H1 (cell line): ENCODE measurements at regions not wholly inside any gene's neighbourhood (a gene's known extent, or its start where the extent isn't known, plus 50 kb on each side); places are given as distances from the start of the nearest gene placed in this dataset.

Experiments used
- CTCF ChIA-PET: fragments of 300-600 bp; sonication (Branson Sonifier 250); formaldehyde crosslinking; loops from one replicate; lab custom pipeline; 2021; ENCODE audit not compliant: partially characterized antibody; lab: Charles Lee
- POLR2A ChIA-PET: fragments of 300-600 bp; sonication (Branson Sonifier 250); formaldehyde crosslinking; loops from one replicate; lab custom pipeline; 2021; ENCODE audit warnings: inconsistent platforms; ENCODE audit not compliant: partially characterized antibody; lab: Charles Lee
- DNase-seq, 2 experiments: peaks; one replicate each; pipeline versions ENCODE4 v3.0.0 to v3.0.0-alpha.2; 2010 to 2022; ENCODE audit warnings: low spot score in 2 of 2, low read depth in 1 of 2, mixed read lengths in 1 of 2
- FAIRE-seq: peaks from 2 replicates; lab custom pipeline; 2011; peaks lifted over from hg19 to GRCh38; lab: Jason Lieb, UNC
- H2AFZ ChIP-seq: 2 replicates; pipeline ENCODE4 v1.8.1; 2012; ENCODE audit warnings: low read length, inconsistent platforms
- H2AK5ac ChIP-seq: 2 replicates; pipeline ENCODE4 v1.6.1; 2013; ENCODE audit warnings: low read depth, low read length
- H2BK120ac ChIP-seq: replicated peaks from 2 replicates; pipeline ENCODE3; 2013; ENCODE audit warnings: low read depth, low read length, inconsistent platforms
- H2BK12ac ChIP-seq: 2 replicates; pipeline ENCODE4 v1.6.1; 2013; ENCODE audit warnings: low read depth, low read length
- H2BK15ac ChIP-seq: 2 replicates; pipeline ENCODE4 v1.6.1; 2013; ENCODE audit warnings: low read length
- H2BK20ac ChIP-seq: 2 replicates; pipeline ENCODE4 v1.6.1; 2013; ENCODE audit warnings: low read length
- H2BK5ac ChIP-seq: 2 replicates; pipeline ENCODE4 v1.6.1; 2013; ENCODE audit warnings: low read depth, low read length
- H3K14ac ChIP-seq: 2 replicates; pipeline ENCODE4 v1.6.1; 2013; ENCODE audit warnings: inconsistent platforms; ENCODE audit not compliant: insufficient read length
- H3K18ac ChIP-seq: 2 replicates; pipeline ENCODE4 v1.6.1; 2013; ENCODE audit warnings: low read length; ENCODE audit errors: extremely low read depth
- H3K23ac ChIP-seq: 2 replicates; pipeline ENCODE4 v1.6.1; 2013; ENCODE audit warnings: inconsistent platforms; ENCODE audit not compliant: insufficient read length
- H3K23me2 ChIP-seq: 2 replicates; pipeline ENCODE4 v1.6.1; 2013; ENCODE audit warnings: low read depth, low read length
- H3K27ac ChIP-seq: 2 replicates; pipeline ENCODE4 v1.6.1; 2011; ENCODE audit warnings: low read depth, low read length, inconsistent platforms
- H3K27me3 ChIP-seq, 4 experiments: replicated peaks in 1 of 4; 1 replicate in 1 of 4; 2 replicates in 3 of 4; pipeline versions ENCODE4 v1.6.1 to v1.8.1; 2011 to 2013; ENCODE audit warnings: low read length in 3 of 4, mild to moderate bottlenecking in 3 of 4, inconsistent platforms in 2 of 4, mixed read lengths in 2 of 4, moderate library complexity in 1 of 4; ENCODE audit not compliant: control insufficient read depth in 3 of 4, insufficient read depth in 3 of 4; ENCODE audit errors: extremely low read depth in 1 of 4
- H3K36me3 ChIP-seq, 4 experiments: 2 replicates each; pipeline versions ENCODE4 v1.6.1 to v1.8.1; 2011 to 2013; ENCODE audit warnings: mild to moderate bottlenecking in 4 of 4, low read length in 3 of 4, moderate library complexity in 2 of 4, control low read depth in 1 of 4, inconsistent platforms in 1 of 4; ENCODE audit not compliant: insufficient read depth in 4 of 4, control insufficient read depth in 2 of 4
- H3K4ac ChIP-seq: replicated peaks from 2 replicates; pipeline ENCODE3; 2013; ENCODE audit warnings: low read length, low read depth, mixed read lengths, inconsistent platforms; ENCODE audit not compliant: insufficient read length
- H3K4me1 ChIP-seq, 4 experiments: replicated peaks in 1 of 4; 1 replicate in 1 of 4; 2 replicates in 3 of 4; pipeline versions ENCODE4 v1.6.1 to v1.8.1; 2011 to 2013; ENCODE audit warnings: low read length in 3 of 4, inconsistent platforms in 2 of 4, mixed read lengths in 1 of 4; ENCODE audit not compliant: insufficient read depth in 4 of 4, control insufficient read depth in 3 of 4
- H3K4me2 ChIP-seq, 2 experiments: 2 replicates each; pipeline versions ENCODE4 v1.6.1 to v1.8.1; 2011 to 2013; ENCODE audit warnings: low read depth in 2 of 2, low read length in 2 of 2, control low read depth in 1 of 2, inconsistent platforms in 1 of 2, mild to moderate bottlenecking in 1 of 2; ENCODE audit not compliant: insufficient read depth in 1 of 2
- H3K4me3 ChIP-seq, 4 experiments: fragments of 200-600, 300-600 bp in 1 of 4; sonication (generic), shearing (Covaris generic), sonication (Bioruptor Twin) in 1 of 4; 2 replicates each; pipeline versions ENCODE4 v1.5.1 to v1.8.1; 2011 to 2016; ENCODE audit warnings: low read length in 4 of 4, low read depth in 3 of 4, control low read depth in 2 of 4, inconsistent platforms in 2 of 4, mild to moderate bottlenecking in 2 of 4, mixed read lengths in 1 of 4, moderate library complexity in 1 of 4; ENCODE audit not compliant: insufficient read depth in 2 of 4; ENCODE audit errors: extremely low read depth in 1 of 4
- H3K56ac ChIP-seq: replicated peaks from 2 replicates; pipeline ENCODE3; 2013; ENCODE audit warnings: low read depth, mild to moderate bottlenecking, mixed read lengths, low read length, inconsistent platforms; ENCODE audit not compliant: insufficient read length
- H3K79me1 ChIP-seq: 2 replicates; pipeline ENCODE4 v1.6.1; 2013; ENCODE audit warnings: low read depth, low read length, control low read depth
- H3K79me2 ChIP-seq, 2 experiments: 2 replicates each; pipeline versions ENCODE4 v1.6.1 to v1.8.1; 2012 to 2013; ENCODE audit warnings: low read length in 2 of 2, mild to moderate bottlenecking in 2 of 2, inconsistent platforms in 1 of 2; ENCODE audit not compliant: insufficient read depth in 2 of 2, control insufficient read depth in 1 of 2
- H3K9ac ChIP-seq, 4 experiments: replicated peaks in 1 of 4; 1 replicate in 1 of 4; 2 replicates in 3 of 4; pipeline versions ENCODE4 v1.6.1 to v1.8.1; 2011 to 2013; ENCODE audit warnings: low read depth in 3 of 4, low read length in 3 of 4, control low read depth in 2 of 4, mild to moderate bottlenecking in 2 of 4, moderate library complexity in 2 of 4, inconsistent platforms in 1 of 4; ENCODE audit errors: extremely low read depth in 1 of 4
- H3K9me3 ChIP-seq, 2 experiments: 2 replicates each; pipeline versions ENCODE4 v1.6.1 to v1.8.1; 2012 to 2013; ENCODE audit warnings: mild to moderate bottlenecking in 2 of 2, moderate library complexity in 2 of 2, control low read depth in 1 of 2, inconsistent platforms in 1 of 2, low read depth in 1 of 2, low read length in 1 of 2, mixed read lengths in 1 of 2; ENCODE audit not compliant: insufficient read depth in 2 of 2
- H4K20me1 ChIP-seq, 2 experiments: replicated peaks in 1 of 2; 2 replicates each; pipeline versions ENCODE3 to v1.8.1; 2011 to 2013; ENCODE audit warnings: inconsistent platforms in 2 of 2, low read length in 2 of 2, mild to moderate bottlenecking in 1 of 2; ENCODE audit not compliant: insufficient read depth in 2 of 2, control insufficient read depth in 1 of 2
- H4K5ac ChIP-seq: 2 replicates; pipeline ENCODE4 v1.6.1; 2013; ENCODE audit warnings: low read length, low read depth, mixed read lengths, inconsistent platforms; ENCODE audit not compliant: insufficient read length
- H4K8ac ChIP-seq: 2 replicates; pipeline ENCODE4 v1.8.0; 2013; ENCODE audit warnings: mild to moderate bottlenecking, moderate library complexity, low read length, inconsistent platforms; ENCODE audit not compliant: insufficient read depth; ENCODE audit errors: extremely low read depth
- H4K91ac ChIP-seq: replicated peaks from 2 replicates; pipeline ENCODE3; 2013; ENCODE audit warnings: low read length, mixed read lengths, inconsistent platforms; ENCODE audit not compliant: insufficient read length
- SP4 ChIP-seq: IDR thresholded peaks from 2 replicates; pipeline ENCODE4 v1.6.1; 2012; ENCODE audit warnings: low read length, inconsistent platforms
- TBP ChIP-seq: IDR thresholded peaks from 2 replicates; pipeline ENCODE4 v1.6.1; 2011; ENCODE audit warnings: low read depth, low read length, improper control_type of control experiment

GRCh38 chr3:132231633-132232032, 85.6 kb upstream of the ACP3 start:
- DNase-seq = no peak
- no peak overlapping the region for H4K8ac ChIP-seq
- H3K4me1 ChIP-seq = peaks cover 0 to 6% (median under 1%) of the 10 kb centered on the region in 4 experiments; a peak in 2 of 7 replicates
- no peak overlapping the region for H3K4me3 ChIP-seq
- H2BK12ac ChIP-seq = no peak overlapping the region
- no peak overlapping the region for H3K9ac ChIP-seq
- no peaks in the 10 kb centered on the region; the same call in 1 of the 2 replicates for H3K23me2 ChIP-seq
- H3K36me3 ChIP-seq = no peaks in the 10 kb centered on the region
- H2BK120ac ChIP-seq = no peak overlapping the region
- H3K27me3 ChIP-seq = no peaks in the 10 kb centered on the region
- H2BK5ac ChIP-seq = no peak overlapping the region
- no peak overlapping the region for H3K23ac ChIP-seq
- H3K4ac ChIP-seq = no peak overlapping the region
- POLR2A ChIA-PET = no interaction called here
- H4K20me1 ChIP-seq = no peaks in the 10 kb centered on the region
- no peak overlapping the region for H2AFZ ChIP-seq
- no peak overlapping the region for H2AK5ac ChIP-seq
- no peak overlapping the region for H2BK20ac ChIP-seq
- H3K27ac ChIP-seq = no peak overlapping the region
- H4K5ac ChIP-seq = no peak overlapping the region
- H3K56ac ChIP-seq = no peak overlapping the region
- H3K18ac ChIP-seq = no peak overlapping the region
- no peak overlapping the region for H3K14ac ChIP-seq
- no peak overlapping the region for H3K4me2 ChIP-seq
- TF ChIP-seq TBP = peak; percentile 99
- no peak for TF ChIP-seq SP4
- no peaks in the 10 kb centered on the region for H3K9me3 ChIP-seq
- H4K91ac ChIP-seq = no peak overlapping the region
- FAIRE-seq = no peak
- H3K79me1 ChIP-seq = no peaks in the 10 kb centered on the region
- no peaks in the 10 kb centered on the region for H3K79me2 ChIP-seq
- H2BK15ac ChIP-seq = no peak overlapping the region
- CTCF ChIA-PET = interaction anchor here (1.0 to 1.7 kb wide), 5 partner anchors 21 to 196 kb away, joined by 3 to 6 read pairs (median 3); no protein-coding TSS in a partner anchor
